Keratinocyte (primary cell): ENCODE measurements at regions not wholly inside any gene's neighbourhood (a gene's known extent, or its start where the extent isn't known, plus 50 kb on each side); places are given as distances from the start of the nearest gene placed in this dataset.
"Not testable (repeated sequence)": the region's sequence is repeated elsewhere in the genome, so short reads cannot be mapped to it uniquely, and the experiment has no call there.

ENCODE experiments used
- CTCF ChIP-seq, 3 experiments: IDR thresholded peaks in 1 of 3; conservative IDR thresholded peaks in 1 of 3; optimal IDR thresholded peaks in 1 of 3; 2 replicates in 2 of 3; 3 replicates in 1 of 3; pipeline versions ENCODE3 to v1.5.1; 2011; ENCODE audit warnings: low read length in 3 of 3, mild to moderate bottlenecking in 3 of 3, moderate library complexity in 2 of 3, control low read depth in 1 of 3, inconsistent platforms in 1 of 3; ENCODE audit not compliant: insufficient read depth in 2 of 3; ENCODE audit errors: extremely low read depth in 1 of 3
- EZH2 ChIP-seq: IDR thresholded peaks from one replicate; pipeline ENCODE4 v1.6.1; 2012; ENCODE audit warnings: inconsistent platforms, mild to moderate bottlenecking, low read length, moderate library complexity

- not testable (repeated sequence) for TF ChIP-seq CTCF (optimal IDR thresholded peaks at IDR 0.05 in 1 of 3, IDR thresholded peaks at IDR 0.05 in 1 of 3, conservative IDR thresholded peaks at IDR 0.05 in 1 of 3; ENCODE audit: extremely low read depth in 1 of 3, insufficient read depth in 2 of 3, low read length in 3 of 3); EZH2
These were observed 652.0 kb upstream of the LRRN3 start for GRCh38 chr7:110438926-110439325.
